ENCODE measurements at regions not wholly inside any gene's neighbourhood (a gene's known extent, or its start where the extent isn't known, plus 50 kb on each side); places are given as distances from the start of the nearest gene placed in this dataset.

DNA sequence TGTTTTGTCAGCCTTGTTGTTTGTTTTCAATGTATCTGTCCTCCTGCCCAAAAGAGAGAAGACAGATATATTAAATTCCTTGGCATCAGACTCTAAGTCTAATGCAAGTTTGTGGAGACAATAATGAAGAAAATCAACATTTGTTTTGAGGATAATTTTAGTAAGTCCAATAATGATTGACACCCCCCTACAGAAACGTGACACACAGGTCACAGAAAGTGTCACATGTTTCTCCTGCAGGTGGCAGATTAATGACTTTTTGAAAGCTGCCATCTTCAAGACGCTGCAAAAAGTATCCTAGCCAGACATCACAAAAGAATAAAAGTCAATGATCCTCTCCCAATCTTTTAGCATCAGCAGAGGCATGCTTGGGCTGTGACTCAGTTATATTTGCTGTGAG, 378.8 kb upstream of the TMPO start:
- no peak for TF ChIP-seq CTCF (conservative IDR thresholded peaks at IDR 0.05; ENCODE audit: low read length)
- no peak for DNase-seq (ENCODE audit: low read depth)

GRCh38 chr12:98137278-98137677, 378.1 kb upstream of the TMPO start:
- no peak for DNase-seq (ENCODE audit: low read depth)
- no peak for TF ChIP-seq CTCF (conservative IDR thresholded peaks at IDR 0.05; ENCODE audit: low read length)
- no peak overlapping the region for H3K4me3 ChIP-seq (ENCODE audit: low read length)

More for the DNA sequence above, 378.8 kb upstream of the TMPO start:
- no peak overlapping the region for H3K4me3 ChIP-seq (ENCODE audit: low read length)

GRCh38 chr12:98144953-98145352, 370.4 kb upstream of the TMPO start:
- DNase-seq (ENCODE audit: low read depth) = no peak
- H3K4me3 ChIP-seq (ENCODE audit: low read length) = no peak overlapping the region
- no peak for TF ChIP-seq CTCF (conservative IDR thresholded peaks at IDR 0.05; ENCODE audit: low read length)

- no peak for TF ChIP-seq CTCF (conservative IDR thresholded peaks at IDR 0.05; ENCODE audit: low read length)
- H3K4me3 ChIP-seq (ENCODE audit: low read length) = no peak overlapping the region
- no peak for DNase-seq (ENCODE audit: low read depth)
These were observed 369.3 kb upstream of the TMPO start for GRCh38 chr12:98146043-98146442.

DNA sequence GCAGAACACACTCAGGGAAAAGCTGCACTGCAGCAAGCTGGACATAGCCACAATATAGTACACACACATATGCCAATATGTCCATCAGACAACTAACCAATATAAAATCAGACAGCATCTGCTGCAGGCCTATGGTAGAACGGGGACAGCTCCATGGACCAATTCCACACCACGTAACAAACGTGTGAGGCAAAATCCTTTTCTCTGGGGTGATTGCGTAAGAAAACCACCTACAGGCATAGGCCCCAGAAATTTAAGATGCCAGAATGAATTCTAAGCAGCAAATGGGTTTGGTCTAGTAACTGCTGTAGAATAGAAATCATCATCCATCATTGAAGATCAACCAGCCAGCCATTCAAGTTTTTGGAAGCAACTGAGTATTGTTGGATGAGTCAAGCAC, 368.9 kb upstream of the TMPO start:
- no peak overlapping the region for H3K4me3 ChIP-seq (ENCODE audit: low read length)
- no peak for DNase-seq (ENCODE audit: low read depth)
- TF ChIP-seq CTCF (conservative IDR thresholded peaks at IDR 0.05; ENCODE audit: low read length) = no peak

DNA sequence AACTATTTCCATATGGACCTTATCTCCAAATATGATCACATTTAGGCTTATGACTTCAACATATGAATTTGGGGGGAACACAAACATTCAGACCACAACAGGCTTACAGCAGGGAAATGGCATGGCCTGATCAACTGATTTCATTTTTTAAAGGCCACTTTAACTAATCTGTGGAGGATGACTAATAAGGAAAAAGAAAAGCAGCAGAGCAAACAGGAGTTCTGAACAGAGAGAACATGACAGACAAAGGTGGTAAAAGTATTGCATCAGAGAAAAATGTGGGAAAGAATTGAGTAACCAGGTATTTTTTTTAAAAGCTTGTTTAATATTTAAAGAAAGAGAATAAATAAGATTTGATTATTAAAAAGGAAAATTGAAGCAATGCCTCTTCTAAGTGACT, 366.1 kb upstream of the TMPO start:
- TF ChIP-seq CTCF (conservative IDR thresholded peaks at IDR 0.05; ENCODE audit: low read length) = no peak
- no peak overlapping the region for H3K4me3 ChIP-seq (ENCODE audit: low read length)
- DNase-seq (ENCODE audit: low read depth) = no peak

GRCh38 chr12:98149691-98150210, 365.6 kb upstream of the TMPO start:
- DNase-seq (ENCODE audit: low read depth) = no peak
- no peak overlapping the region for H3K4me3 ChIP-seq (ENCODE audit: low read length)
- TF ChIP-seq CTCF (conservative IDR thresholded peaks at IDR 0.05; ENCODE audit: low read length) = no peak

All from AG10803 (cell line).